ENCODE measurements at regions not wholly inside any gene's neighbourhood (a gene's known extent, or its start where the extent isn't known, plus 50 kb on each side); places are given as distances from the start of the nearest gene placed in this dataset.

DNA sequence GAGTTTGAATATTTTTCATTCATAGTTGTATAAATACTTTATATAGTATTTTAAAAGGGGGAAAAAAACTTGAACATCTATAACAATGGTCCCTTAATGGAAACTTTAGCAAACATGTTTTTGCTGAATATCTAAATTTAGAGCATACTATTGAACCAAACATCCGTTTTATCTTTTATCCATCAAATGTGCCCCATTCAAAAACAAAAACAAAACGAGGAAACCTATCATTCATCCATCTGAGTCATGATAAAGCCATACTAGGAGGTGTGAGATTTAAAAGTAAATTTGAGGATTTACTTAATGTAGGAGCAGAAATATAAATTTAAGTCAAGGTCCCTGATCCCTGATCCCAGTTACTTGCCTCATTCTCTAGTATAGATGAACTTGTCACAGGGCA is 463.6 kb upstream of the MDFIC2 start:
- H3K4me3 Mint-ChIP-seq: no peak overlapping the region
- H3K4me1 Mint-ChIP-seq: no peaks in the 10 kb centered on the region
- H3K27ac Mint-ChIP-seq: no peak overlapping the region
- H3K36me3 Mint-ChIP-seq: no peaks in the 10 kb centered on the region
- H3K9me3 Mint-ChIP-seq: peaks cover 5% of the 10 kb centered on the region
- ATAC-seq (no peak), DNase-seq (ENCODE audit: low spot score in 2 of 2) (no peak)

DNA sequence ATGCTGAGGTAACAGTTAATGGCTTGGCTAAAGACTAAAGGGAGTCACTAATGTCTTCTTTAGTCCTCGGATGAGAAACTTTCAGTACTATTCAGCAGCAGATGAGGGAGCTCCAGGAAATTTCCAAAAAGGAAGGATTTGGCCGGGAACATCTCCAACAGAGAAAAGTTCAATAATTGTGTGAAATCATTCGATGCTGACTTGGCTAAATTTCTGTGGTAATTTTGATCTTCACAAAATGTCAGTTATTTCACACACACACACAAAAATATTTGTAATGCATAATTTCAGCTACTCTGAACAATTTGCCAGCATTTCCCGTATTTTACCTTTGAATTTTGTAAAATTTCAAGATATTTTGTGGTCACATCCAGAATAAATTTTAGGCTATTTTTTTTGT is 462.8 kb upstream of the MDFIC2 start:
- Mint-ChIP-seq H3K4me1 (no peaks in the 10 kb centered on the region), H3K9me3 (peaks cover 5% of the 10 kb centered on the region), H3K27ac (no peak overlapping the region), H3K36me3 (no peaks in the 10 kb centered on the region), H3K4me3 (no peak overlapping the region)
- no peak for DNase-seq (ENCODE audit: low spot score in 2 of 2)
- no peak for ATAC-seq

DNA sequence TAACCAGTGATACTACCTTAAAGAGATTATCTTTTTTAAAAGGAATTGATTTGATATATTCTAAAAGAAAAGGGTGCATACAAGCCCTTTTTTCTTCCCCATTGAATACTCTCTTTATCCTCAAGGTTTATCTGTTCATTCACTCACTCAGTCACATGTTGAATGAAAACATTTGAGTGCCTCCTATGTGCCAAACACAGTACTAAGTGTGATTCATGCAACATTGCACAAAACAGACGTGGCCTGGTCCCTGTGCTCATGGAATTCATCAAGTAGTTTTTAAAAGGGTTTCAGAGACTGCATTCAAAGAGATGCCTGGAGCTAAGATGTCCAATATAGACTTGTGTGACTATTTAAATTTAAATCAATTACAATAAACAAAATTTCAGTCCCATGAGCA is 462.2 kb upstream of the MDFIC2 start:
- DNase-seq (ENCODE audit: low spot score in 2 of 2): no peak
- no peak for ATAC-seq
- Mint-ChIP-seq H3K9me3 (peaks cover 5% of the 10 kb centered on the region), H3K27ac (no peak overlapping the region), H3K36me3 (no peaks in the 10 kb centered on the region), H3K4me3 (no peak overlapping the region), H3K4me1 (no peaks in the 10 kb centered on the region)

DNA sequence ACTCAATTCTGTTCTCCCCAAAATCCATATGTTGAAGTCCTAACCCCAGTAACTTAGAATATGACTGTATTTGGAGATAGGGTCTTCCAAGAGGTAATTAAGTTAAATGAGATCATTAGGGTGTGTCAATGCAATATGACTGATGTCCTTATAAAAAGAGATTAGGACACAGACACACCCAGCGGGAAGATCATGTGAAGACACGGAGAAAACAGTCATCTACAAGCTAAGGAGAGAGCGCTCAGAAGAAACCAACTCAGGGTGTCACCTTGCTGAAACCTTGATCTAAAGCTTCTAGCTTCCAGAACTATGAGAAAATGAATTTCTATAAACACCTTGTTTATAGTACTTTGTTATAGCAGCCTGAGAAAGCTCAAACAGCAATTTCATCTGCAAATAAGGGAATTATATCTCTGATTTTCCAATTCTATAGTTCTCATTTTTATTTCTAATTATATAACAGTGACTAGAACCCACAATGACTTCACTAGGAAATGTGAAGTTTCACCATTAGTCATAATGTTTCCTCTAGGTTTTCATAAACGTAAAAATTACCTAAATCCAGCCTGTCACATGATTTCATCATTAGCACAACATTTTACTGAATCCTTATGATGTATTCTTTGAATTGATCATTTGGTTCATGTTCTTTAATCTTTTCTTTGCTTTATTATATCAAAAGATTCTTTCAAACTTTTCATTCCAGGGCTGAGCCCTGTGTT is 459.1 kb upstream of the MDFIC2 start:
- no peak for DNase-seq (ENCODE audit: low spot score in 2 of 2)
- H3K4me1 Mint-ChIP-seq: no peaks in the 10 kb centered on the region
- H3K9me3 Mint-ChIP-seq: no peaks in the 10 kb centered on the region
- peak; percentile 70 for ATAC-seq
- H3K4me3 Mint-ChIP-seq: no peak overlapping the region
- H3K27ac Mint-ChIP-seq: no peak overlapping the region
- no peaks in the 10 kb centered on the region for H3K36me3 Mint-ChIP-seq

DNA sequence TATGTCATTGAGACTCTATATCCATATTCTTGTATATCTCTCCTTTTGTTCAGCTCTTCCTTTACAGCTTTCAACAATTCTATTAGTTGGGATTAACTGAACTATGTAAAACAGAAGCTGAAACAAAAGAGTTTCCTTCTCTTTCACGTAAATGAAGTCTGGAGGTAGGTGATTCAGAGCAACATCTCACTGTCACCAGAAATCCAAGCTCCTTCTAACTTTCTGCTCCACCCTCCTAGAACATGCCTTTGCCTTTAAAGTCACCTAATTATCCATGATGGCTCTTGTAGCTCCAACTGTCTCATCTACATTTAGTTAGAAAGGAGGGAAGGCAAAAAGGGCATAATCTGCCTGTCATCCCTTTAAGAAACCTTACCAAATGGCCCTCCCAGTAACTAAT is 458.2 kb upstream of the MDFIC2 start:
- Mint-ChIP-seq H3K36me3 (no peaks in the 10 kb centered on the region), H3K4me1 (no peaks in the 10 kb centered on the region), H3K9me3 (no peaks in the 10 kb centered on the region), H3K4me3 (no peak overlapping the region), H3K27ac (no peak overlapping the region)
- ATAC-seq: no peak
- DNase-seq (ENCODE audit: low spot score in 2 of 2): no peak

DNA sequence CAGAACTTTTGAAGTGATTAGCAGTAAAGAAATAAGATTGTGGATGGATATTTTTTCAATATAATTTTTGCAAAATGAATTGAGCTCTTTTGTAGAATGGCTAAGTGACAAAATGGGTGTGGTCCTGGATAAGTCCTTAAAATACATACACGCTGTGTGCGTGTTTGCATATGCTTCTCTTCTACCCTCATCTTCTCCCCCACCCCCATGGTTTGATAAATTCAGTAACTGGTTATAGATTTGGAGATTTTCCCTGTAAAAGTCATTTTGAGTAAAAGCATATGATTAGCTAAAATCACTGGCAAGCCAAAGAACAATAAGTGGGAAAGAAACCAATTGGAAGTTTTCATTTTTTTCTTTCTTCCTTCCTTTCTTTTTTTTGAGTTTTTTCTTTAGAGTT is 453.9 kb upstream of the MDFIC2 start:
- Mint-ChIP-seq H3K4me1 (no peaks in the 10 kb centered on the region), H3K9me3 (no peaks in the 10 kb centered on the region), H3K27ac (no peak overlapping the region), H3K36me3 (no peaks in the 10 kb centered on the region), H3K4me3 (no peak overlapping the region)
- DNase-seq (ENCODE audit: low spot score in 2 of 2) (no peak), ATAC-seq (no peak)

GRCh38 chr3:70763894-70764293 is 451.5 kb upstream of the MDFIC2 start:
- Mint-ChIP-seq H3K27ac (no peak overlapping the region), H3K4me3 (no peak overlapping the region), H3K4me1 (no peaks in the 10 kb centered on the region), H3K36me3 (no peaks in the 10 kb centered on the region), H3K9me3 (no peaks in the 10 kb centered on the region)
- ATAC-seq (no peak), DNase-seq (ENCODE audit: low spot score in 2 of 2) (no peak)

DNA sequence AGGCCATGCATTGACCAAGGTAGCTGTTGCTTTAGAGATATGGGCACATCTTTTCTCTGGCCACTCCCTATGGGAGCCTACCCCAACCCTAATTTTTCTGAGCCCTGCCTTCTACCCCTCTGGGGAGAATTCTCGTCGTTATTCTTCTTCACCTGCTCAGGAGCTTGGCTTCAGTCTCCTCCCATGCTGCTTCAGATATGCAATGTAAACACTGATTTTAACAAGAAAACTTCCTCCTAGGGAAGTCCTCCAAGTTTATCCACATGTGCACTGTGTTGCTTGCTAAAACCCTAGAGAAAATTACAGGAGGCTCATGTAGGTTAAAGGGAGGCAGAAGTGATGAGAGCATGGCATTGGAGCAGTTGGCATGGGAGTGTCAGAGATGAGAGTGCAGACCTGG is 445.2 kb upstream of the MDFIC2 start:
- no peak for ATAC-seq
- Mint-ChIP-seq H3K27ac (no peak overlapping the region), H3K36me3 (no peaks in the 10 kb centered on the region), H3K4me1 (no peaks in the 10 kb centered on the region), H3K4me3 (no peak overlapping the region), H3K9me3 (no peaks in the 10 kb centered on the region)
- DNase-seq (ENCODE audit: low spot score in 2 of 2): no peak

DNA sequence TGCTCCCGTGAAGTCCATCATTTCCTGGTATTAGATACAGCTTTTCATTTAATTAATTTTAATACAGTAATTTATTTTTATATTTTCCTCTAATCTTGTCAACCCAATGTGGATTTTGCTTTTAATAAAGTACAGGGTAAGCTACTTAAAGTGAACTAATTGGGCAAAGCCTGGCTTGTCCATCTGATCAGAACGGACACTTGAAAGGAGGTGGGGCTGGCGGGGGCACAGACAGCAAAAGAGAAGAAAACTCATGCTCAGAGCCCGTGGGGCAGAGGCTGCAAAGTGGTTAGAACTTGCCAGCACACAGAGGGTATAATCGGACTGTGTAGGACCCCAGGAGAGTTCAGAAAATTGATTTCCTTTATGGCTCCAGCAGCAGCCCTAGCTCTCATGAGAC is 443.1 kb upstream of the MDFIC2 start:
- Mint-ChIP-seq H3K4me3 (no peak overlapping the region), H3K27ac (no peak overlapping the region), H3K4me1 (no peaks in the 10 kb centered on the region), H3K36me3 (no peaks in the 10 kb centered on the region), H3K9me3 (no peaks in the 10 kb centered on the region)
- no peak for ATAC-seq
- DNase-seq (ENCODE audit: low spot score in 2 of 2): no peak

GRCh38 chr3:70754314-70754713 is 441.9 kb upstream of the MDFIC2 start:
- Mint-ChIP-seq H3K4me1 (no peaks in the 10 kb centered on the region), H3K4me3 (no peak overlapping the region), H3K36me3 (no peaks in the 10 kb centered on the region), H3K9me3 (no peaks in the 10 kb centered on the region), H3K27ac (no peak overlapping the region)
- DNase-seq (ENCODE audit: low spot score in 2 of 2): no peak
- ATAC-seq: no peak

DNA sequence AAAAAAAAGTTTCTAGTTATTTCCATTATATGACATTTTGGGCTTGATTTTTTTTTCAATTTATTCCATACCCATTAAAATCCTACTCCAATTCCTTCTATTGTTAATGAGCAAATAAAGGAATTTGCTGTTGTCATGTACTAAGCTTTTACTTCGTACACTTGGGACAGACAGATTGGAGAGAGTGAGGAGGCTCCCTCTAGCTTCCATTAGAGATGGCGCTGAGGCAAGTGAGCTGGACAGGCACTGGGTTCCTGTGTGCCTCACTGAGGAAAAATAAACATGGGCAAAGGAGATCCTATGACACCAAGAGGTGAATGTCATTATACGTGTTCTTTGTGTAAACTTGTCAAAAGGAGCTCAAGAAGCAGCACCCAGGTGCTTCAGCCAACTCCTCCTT is 441.1 kb upstream of the MDFIC2 start:
- no peaks in the 10 kb centered on the region for H3K4me1 Mint-ChIP-seq
- ATAC-seq: no peak
- no peak overlapping the region for H3K4me3 Mint-ChIP-seq

GRCh38 chr3:70752051-70752450 is 439.6 kb upstream of the MDFIC2 start:
- H3K4me3 Mint-ChIP-seq: no peak overlapping the region
- H3K36me3 Mint-ChIP-seq: no peaks in the 10 kb centered on the region
- H3K27ac Mint-ChIP-seq: no peak overlapping the region
- H3K9me3 Mint-ChIP-seq: no peaks in the 10 kb centered on the region
- DNase-seq (ENCODE audit: low spot score in 2 of 2) (no peak), ATAC-seq (no peak)
- H3K4me1 Mint-ChIP-seq: no peaks in the 10 kb centered on the region

More for the DNA sequence above, 441.1 kb upstream of the MDFIC2 start:
- no peaks in the 10 kb centered on the region for H3K36me3 Mint-ChIP-seq
- H3K9me3 Mint-ChIP-seq: no peaks in the 10 kb centered on the region
- DNase-seq (ENCODE audit: low spot score in 2 of 2): no peak
- H3K27ac Mint-ChIP-seq: no peak overlapping the region

DNA sequence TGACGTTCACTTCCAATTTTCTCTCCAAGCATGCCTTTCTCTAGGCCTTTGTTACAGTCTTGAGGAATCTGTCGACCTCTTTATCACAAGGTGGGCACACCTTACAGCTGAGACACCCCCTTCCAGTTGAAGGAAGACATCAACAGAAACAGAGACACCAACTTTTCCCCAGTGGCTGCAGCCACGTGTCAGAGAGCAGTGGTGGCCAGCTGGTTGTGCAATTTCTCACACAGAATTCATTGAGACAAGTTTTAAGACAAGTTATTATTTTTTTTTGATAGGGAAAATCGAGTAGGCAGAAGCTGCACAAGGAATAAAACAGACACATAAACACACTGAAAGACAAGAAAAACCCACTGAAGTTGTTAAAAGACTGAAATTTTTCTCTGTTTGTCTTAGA is 436.7 kb upstream of the MDFIC2 start:
- no peaks in the 10 kb centered on the region for H3K9me3 Mint-ChIP-seq
- no peaks in the 10 kb centered on the region for H3K4me1 Mint-ChIP-seq

DNA sequence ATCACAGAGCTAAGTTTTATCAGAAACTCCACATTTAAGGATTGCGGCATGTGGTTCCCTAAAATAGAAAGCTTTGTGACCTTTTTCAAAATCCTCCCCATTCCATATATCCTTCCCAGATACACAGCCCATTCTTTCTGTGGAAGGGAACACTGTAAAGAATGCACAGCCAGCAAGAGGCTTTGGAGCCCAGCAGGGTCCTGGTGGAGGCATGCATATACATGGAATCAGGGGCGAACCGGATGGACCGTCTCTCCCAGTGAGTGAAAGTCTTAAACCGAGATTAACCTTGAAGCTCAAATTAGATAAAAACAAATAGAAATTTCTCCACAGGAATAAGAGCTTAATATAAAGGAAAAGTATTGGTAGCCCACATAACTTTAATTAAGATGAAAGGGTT is 436.2 kb upstream of the MDFIC2 start:
- Mint-ChIP-seq H3K4me3 (no peak overlapping the region), H3K4me1 (no peaks in the 10 kb centered on the region), H3K36me3 (no peaks in the 10 kb centered on the region), H3K9me3 (no peaks in the 10 kb centered on the region), H3K27ac (no peak overlapping the region)
- ATAC-seq: no peak
- no peak for DNase-seq (ENCODE audit: low spot score in 2 of 2)

More for the DNA sequence above, 436.7 kb upstream of the MDFIC2 start:
- no peak overlapping the region for H3K4me3 Mint-ChIP-seq
- H3K36me3 Mint-ChIP-seq: no peaks in the 10 kb centered on the region
- no peak overlapping the region for H3K27ac Mint-ChIP-seq
- ATAC-seq (no peak), DNase-seq (ENCODE audit: low spot score in 2 of 2) (no peak)

GRCh38 chr3:70747847-70748246 is 435.4 kb upstream of the MDFIC2 start:
- no peaks in the 10 kb centered on the region for H3K36me3 Mint-ChIP-seq
- H3K9me3 Mint-ChIP-seq: no peaks in the 10 kb centered on the region
- H3K4me1 Mint-ChIP-seq: no peaks in the 10 kb centered on the region
- no peak overlapping the region for H3K27ac Mint-ChIP-seq
- ATAC-seq (no peak), DNase-seq (ENCODE audit: low spot score in 2 of 2) (no peak)
- H3K4me3 Mint-ChIP-seq: no peak overlapping the region

- Mint-ChIP-seq H3K36me3 (no peaks in the 10 kb centered on the region), H3K4me1 (no peaks in the 10 kb centered on the region), H3K27ac (no peak overlapping the region), H3K9me3 (no peaks in the 10 kb centered on the region), H3K4me3 (no peak overlapping the region)
- no peak for ATAC-seq
- DNase-seq (ENCODE audit: low spot score in 2 of 2): no peak
Measured at GRCh38 chr3:70744536-70744935, 432.1 kb upstream of the MDFIC2 start.

DNA sequence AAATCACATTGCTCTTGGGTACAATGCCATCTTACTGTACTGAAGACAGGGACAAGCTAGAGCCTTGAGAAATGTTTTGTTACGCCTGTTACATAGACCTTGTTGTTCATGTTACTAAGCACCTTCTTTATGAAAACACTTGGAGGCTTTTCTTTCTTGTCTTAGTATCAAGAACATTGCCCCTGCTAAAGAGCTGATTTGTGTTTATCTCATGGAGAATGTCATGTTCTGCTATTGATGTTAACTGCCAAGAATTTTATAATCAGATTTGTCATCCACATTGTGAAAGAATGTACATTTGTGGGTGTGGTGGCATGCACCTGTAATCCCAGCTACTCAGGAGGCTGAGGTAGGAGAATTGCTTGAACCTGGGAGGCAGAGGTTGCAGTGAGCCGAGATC is 431.3 kb upstream of the MDFIC2 start:
- no peaks in the 10 kb centered on the region for H3K4me1 Mint-ChIP-seq
- no peak for ATAC-seq

More for the DNA sequence above, 431.3 kb upstream of the MDFIC2 start:
- no peaks in the 10 kb centered on the region for H3K36me3 Mint-ChIP-seq
- DNase-seq (ENCODE audit: low spot score in 2 of 2): no peak
- no peaks in the 10 kb centered on the region for H3K9me3 Mint-ChIP-seq
- no peak overlapping the region for H3K27ac Mint-ChIP-seq
- no peak overlapping the region for H3K4me3 Mint-ChIP-seq
